Lower lobe of right lung (tissue), 2 donors: ENCODE measurements at regions not wholly inside any gene's neighbourhood (a gene's known extent, or its start where the extent isn't known, plus 50 kb on each side); places are given as distances from the start of the nearest gene placed in this dataset.

Source experiments
- ATAC-seq, 2 donors: fragments of 200-7000 bp; cut with Tn5 transposase; one replicate each; pipeline ENCODE4 v1.9.1; 2020 to 2022; ENCODE audit warnings: mild to moderate bottlenecking in 2 of 2, moderate library complexity in 2 of 2
- DNase-seq: peaks from one replicate; pipeline ENCODE4 v3.0.0-alpha.2; 2020
- H3K27ac ChIP-seq: fragments of 200-600 bp; one replicate; pipeline ENCODE4 v1.8.0; 2022
- H3K27me3 ChIP-seq: fragments of 200-600 bp; one replicate; pipeline ENCODE4 v1.8.0; 2022; ENCODE audit warnings: low read depth
- H3K36me3 ChIP-seq: fragments of 200-600 bp; one replicate; pipeline ENCODE4 v1.8.0; 2022; ENCODE audit warnings: mild to moderate bottlenecking
- H3K4me1 ChIP-seq: fragments of 200-600 bp; one replicate; pipeline ENCODE4 v1.8.0; 2022
- H3K4me3 ChIP-seq: fragments of 200-600 bp; one replicate; pipeline ENCODE4 v1.8.0; 2022; ENCODE audit warnings: mild to moderate bottlenecking
- H3K9me3 ChIP-seq: fragments of 200-600 bp; one replicate; pipeline ENCODE4 v1.8.0; 2022
- intact Hi-C: fragments of 100-400 bp; cut with DNase I; formaldehyde crosslinking; loops from one replicate; pipeline ENCODE4 v1.11.0; 2022
- TF ChIP-seq, protein P1 (sequence below): fragments of 200-600 bp; IDR thresholded peaks from one replicate; pipeline ENCODE4 v1.8.0; 2022; ENCODE audit warnings: antibody characterized with exemption, mild to moderate bottlenecking
- donor health status: DM: no; HTN: yes; CAD: no; lungs with severe emphysema.

DNA sequence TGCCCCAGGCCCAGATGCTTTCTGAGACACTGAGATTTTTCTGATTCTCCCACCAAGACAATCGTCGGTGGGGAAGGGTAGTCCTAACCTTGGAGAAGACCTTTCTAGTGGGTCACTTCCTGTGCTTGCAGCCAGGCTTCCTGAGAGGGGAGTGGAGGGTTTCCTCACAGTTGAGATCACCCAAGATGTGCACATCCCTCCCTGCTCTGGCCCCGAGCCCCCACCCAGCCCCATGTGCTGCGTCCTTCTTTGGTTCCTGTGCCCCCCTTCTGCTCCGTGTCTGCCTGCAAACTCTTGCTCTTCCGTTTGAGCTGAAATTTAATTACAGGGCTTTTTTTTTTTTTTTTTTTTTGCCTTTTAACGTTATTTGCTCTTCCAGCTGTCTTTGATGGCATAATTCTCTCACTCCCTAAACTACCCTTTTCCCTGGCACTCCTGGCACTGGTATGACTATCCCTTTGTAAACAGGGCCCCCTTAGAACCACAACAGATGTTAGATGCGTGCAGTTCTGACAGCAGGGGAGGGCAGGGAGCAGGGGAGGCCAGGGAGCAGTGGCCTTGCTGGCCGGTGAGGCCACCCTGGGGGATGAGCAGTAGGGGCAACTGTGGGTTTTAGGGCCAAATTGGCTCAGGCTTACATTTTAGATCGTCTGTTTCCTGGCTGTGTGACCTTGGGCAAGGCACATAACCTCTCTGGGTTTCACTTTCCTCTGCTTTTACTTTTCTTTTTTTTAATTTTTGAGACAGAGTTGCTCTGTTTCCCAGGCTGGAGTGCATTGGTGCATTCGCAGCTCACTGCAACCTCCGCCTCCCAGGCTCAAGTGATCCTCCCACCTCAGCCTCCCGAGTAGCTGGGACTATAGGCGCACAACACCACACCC lies 144.5 kb downstream of the PHETA1 start:
- Histone ChIP-seq H3K9me3 (no peaks in the 10 kb centered on the region), H3K36me3 (no peaks in the 10 kb centered on the region), H3K27ac (no peak overlapping the region), H3K4me1 (no peaks in the 10 kb centered on the region), H3K27me3 (peaks cover 20% of the 10 kb centered on the region), H3K4me3 (no peak overlapping the region)
- DNase-seq, result no peak
- intact Hi-C loops, result no loop called here
- TF ChIP-seq, protein P1, sequence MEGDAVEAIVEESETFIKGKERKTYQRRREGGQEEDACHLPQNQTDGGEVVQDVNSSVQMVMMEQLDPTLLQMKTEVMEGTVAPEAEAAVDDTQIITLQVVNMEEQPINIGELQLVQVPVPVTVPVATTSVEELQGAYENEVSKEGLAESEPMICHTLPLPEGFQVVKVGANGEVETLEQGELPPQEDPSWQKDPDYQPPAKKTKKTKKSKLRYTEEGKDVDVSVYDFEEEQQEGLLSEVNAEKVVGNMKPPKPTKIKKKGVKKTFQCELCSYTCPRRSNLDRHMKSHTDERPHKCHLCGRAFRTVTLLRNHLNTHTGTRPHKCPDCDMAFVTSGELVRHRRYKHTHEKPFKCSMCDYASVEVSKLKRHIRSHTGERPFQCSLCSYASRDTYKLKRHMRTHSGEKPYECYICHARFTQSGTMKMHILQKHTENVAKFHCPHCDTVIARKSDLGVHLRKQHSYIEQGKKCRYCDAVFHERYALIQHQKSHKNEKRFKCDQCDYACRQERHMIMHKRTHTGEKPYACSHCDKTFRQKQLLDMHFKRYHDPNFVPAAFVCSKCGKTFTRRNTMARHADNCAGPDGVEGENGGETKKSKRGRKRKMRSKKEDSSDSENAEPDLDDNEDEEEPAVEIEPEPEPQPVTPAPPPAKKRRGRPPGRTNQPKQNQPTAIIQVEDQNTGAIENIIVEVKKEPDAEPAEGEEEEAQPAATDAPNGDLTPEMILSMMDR, result no peak
- no peak for ATAC-seq

DNA sequence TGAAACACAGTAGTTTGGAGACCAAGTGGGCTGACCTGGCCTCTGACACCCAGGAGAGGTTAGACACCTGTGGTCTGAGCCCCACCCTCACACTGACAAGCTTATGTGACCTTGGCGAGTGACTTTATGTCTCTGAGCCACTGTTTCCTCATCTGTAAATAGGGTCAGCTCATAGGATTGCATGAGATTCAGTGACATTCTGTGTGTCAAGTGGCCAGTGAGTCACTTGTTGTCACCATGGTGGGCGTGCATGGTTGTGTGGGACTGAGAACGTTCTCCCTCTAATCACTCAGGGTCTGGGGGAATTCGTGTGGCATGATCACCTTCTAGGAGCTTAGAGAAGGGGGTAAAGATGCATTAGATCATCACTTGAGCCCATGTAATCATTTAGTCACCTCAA lies 146.4 kb downstream of the PHETA1 start:
- H3K36me3 ChIP-seq, result no peaks in the 10 kb centered on the region
- intact Hi-C loops, result no loop called here
- no peak overlapping the region for H3K27ac ChIP-seq
- no peak for DNase-seq
- ATAC-seq, result no peak
- no peaks in the 10 kb centered on the region for H3K9me3 ChIP-seq
- no peaks in the 10 kb centered on the region for H3K4me1 ChIP-seq
- no peak overlapping the region for H3K4me3 ChIP-seq
- TF ChIP-seq, protein P1, result no peak
- H3K27me3 ChIP-seq, result peaks cover 26% of the 10 kb centered on the region

DNA sequence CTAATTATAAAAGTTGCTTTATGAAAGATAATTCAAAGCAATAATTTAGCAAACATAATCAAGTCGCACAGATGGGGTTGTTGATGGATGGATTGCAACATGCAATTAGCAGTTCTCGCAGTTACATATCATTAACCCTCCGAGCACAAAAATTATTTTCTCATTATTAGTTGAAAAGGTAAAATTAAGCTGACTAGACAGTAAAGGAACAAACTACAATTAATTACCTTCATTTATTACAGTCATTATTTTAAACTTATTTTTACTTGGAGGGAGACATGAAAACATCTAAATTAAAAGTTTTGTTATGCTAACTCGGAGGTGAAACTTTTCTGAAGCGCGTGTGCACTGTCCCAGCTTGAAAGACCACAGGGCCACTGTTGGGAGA lies 146.9 kb downstream of the PHETA1 start:
- DNase-seq, result no peak
- Histone ChIP-seq H3K36me3 (no peaks in the 10 kb centered on the region), H3K9me3 (no peaks in the 10 kb centered on the region), H3K4me1 (no peaks in the 10 kb centered on the region), H3K27me3 (peaks cover 25% of the 10 kb centered on the region), H3K4me3 (no peak overlapping the region), H3K27ac (no peak overlapping the region)
- no peak for ATAC-seq
- intact Hi-C loops, result no loop called here
- TF ChIP-seq, protein P1, result no peak

DNA sequence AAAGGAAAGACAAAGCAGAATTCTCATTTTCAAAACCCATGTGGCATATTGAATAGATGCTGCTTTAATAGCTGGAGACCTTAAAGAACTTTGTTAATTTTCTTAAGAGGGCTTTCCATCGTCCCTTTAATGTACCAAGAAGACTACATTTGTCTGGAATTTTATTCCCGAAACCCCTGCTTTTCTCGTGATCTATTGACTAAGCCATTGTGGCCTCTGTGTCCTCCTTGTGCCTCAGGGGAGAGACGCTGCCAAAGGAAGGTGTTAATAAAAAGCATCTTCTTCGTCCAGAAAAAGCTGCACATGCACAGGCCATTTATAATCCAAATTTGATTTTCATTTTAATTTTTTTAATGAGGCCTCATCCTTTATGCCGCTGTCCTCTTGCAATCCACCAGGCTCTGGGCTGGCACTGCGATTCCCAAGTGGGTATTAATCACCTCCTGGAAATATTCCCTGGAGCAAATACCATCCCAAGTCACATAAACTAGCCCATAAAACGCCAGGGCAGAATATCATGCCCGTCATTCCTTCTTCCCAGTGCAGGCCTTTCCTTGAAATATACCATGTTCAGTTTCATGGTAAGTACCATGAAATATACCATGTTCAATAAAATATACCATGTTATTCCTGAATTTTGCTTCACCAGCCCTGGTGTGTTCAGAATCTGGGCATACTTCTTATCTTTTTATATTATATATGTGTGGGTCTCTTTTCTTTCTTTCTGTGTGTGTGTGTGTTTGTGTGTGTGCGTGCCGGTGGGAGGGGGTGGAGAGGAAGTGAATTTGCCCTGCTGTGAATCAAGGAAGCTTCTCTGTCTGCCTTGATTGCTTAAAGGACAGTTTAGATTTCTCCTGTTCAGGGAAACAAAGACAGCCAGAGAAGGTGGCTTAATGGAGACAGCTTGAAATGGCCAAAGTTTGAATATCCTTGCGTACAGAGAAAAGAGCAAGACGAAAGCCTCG lies 147.6 kb downstream of the PHETA1 start:
- H3K36me3 ChIP-seq, result no peaks in the 10 kb centered on the region
- ATAC-seq (no peak), DNase-seq (no peak)
- H3K27ac ChIP-seq, result no peak overlapping the region
- H3K4me3 ChIP-seq, result no peak overlapping the region
- H3K27me3 ChIP-seq, result peaks cover 20% of the 10 kb centered on the region
- intact Hi-C loops, result no loop called here
- no peaks in the 10 kb centered on the region for H3K9me3 ChIP-seq
- TF ChIP-seq, protein P1, result no peak
- no peaks in the 10 kb centered on the region for H3K4me1 ChIP-seq

DNA sequence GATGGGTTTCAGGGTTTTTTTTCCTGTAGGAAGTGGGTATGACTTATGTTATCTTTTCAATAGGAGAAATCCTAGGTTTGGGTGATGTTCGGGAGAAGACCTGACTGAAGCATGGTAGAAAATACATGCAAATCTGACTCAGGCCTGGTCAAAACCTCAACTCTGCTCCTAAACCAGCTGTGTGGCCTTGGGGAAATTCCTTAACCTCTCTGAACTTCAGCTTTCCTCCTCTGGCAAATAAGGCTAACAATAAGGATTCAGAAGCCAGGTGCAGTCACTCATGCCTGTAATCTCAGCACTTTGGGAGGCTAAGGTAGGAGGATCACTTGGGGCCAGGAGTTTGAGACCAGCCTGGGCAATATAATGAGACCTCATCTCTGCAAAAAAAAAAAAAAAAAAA lies 148.5 kb downstream of the PHETA1 start:
- ATAC-seq, result no peak
- DNase-seq, result no peak
- H3K4me3 ChIP-seq, result no peak overlapping the region
- H3K27me3 ChIP-seq, result peaks cover 22% of the 10 kb centered on the region
- TF ChIP-seq, protein P1, result no peak
- intact Hi-C loops, result no loop called here
- H3K9me3 ChIP-seq, result no peaks in the 10 kb centered on the region
- no peak overlapping the region for H3K27ac ChIP-seq
- H3K4me1 ChIP-seq, result no peaks in the 10 kb centered on the region
- H3K36me3 ChIP-seq, result no peaks in the 10 kb centered on the region
